ENCODE measurements at regions not wholly inside any gene's neighbourhood (a gene's known extent, or its start where the extent isn't known, plus 50 kb on each side); places are given as distances from the start of the nearest gene placed in this dataset.

DNA sequence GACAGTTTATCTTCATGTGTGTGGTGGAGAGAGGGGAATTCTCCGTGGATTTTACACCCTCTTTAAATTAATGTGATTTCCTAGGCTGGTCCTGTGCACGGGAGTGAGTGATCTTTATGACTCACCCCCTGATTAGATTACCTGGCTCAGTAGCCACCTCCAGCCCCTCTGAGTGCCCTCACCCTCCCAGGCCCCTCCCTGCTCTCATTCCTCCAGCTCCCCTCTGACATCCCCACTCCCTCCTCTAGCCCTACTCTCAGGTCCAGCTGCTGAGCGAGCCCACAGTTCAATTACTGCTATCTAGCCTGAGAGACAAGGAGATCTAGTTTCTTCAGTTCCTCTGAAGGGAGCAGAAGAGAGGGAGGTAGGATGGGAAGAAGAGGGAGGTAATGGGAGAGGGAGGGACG is 61.8 kb upstream of the ARAP3 start:
- TF ChIP-seq, protein P1, sequence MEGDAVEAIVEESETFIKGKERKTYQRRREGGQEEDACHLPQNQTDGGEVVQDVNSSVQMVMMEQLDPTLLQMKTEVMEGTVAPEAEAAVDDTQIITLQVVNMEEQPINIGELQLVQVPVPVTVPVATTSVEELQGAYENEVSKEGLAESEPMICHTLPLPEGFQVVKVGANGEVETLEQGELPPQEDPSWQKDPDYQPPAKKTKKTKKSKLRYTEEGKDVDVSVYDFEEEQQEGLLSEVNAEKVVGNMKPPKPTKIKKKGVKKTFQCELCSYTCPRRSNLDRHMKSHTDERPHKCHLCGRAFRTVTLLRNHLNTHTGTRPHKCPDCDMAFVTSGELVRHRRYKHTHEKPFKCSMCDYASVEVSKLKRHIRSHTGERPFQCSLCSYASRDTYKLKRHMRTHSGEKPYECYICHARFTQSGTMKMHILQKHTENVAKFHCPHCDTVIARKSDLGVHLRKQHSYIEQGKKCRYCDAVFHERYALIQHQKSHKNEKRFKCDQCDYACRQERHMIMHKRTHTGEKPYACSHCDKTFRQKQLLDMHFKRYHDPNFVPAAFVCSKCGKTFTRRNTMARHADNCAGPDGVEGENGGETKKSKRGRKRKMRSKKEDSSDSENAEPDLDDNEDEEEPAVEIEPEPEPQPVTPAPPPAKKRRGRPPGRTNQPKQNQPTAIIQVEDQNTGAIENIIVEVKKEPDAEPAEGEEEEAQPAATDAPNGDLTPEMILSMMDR (conservative IDR thresholded peaks at IDR 0.05; ENCODE audit: low read length) = no peak
- no peak for TF ChIP-seq EZH2phosphoT487 (IDR thresholded peaks at IDR 0.05; ENCODE audit: borderline replicate concordance)
